ENCODE measurements at regions not wholly inside any gene's neighbourhood (a gene's known extent, or its start where the extent isn't known, plus 50 kb on each side); places are given as distances from the start of the nearest gene placed in this dataset.

GRCh38 chr13:111961236-111961635 lies 105.7 kb upstream of the SOX1 start:
- no peak overlapping the region for H3K4me3 ChIP-seq (ENCODE audit: low read depth in 1 of 3, low read length in 3 of 3)
- H3K9me3 ChIP-seq (ENCODE audit: control insufficient read depth in 4 of 4, low read length in 3 of 4): no peaks in the 10 kb centered on the region
- WGBS: 86% methylated on average over 10 of the region's 10 CpGs
- no peaks in the 10 kb centered on the region for H3K4me1 ChIP-seq (ENCODE audit: control insufficient read depth in 4 of 4, insufficient read depth in 4 of 4, low read length in 3 of 4)
- H3K27ac ChIP-seq (ENCODE audit: low read depth in 1 of 2, low read length in 2 of 2): no peak overlapping the region
- H3K36me3 ChIP-seq (ENCODE audit: control insufficient read depth in 4 of 4, insufficient read depth in 3 of 4, low read depth in 1 of 4, low read length in 3 of 4): no peaks in the 10 kb centered on the region
- DNase-seq (ENCODE audit: low spot score): no peak
- H3K9ac ChIP-seq (ENCODE audit: low read depth in 1 of 2, low read length in 2 of 2): no peak overlapping the region
- TF ChIP-seq EGR1 (IDR thresholded peaks at IDR 0.05; ENCODE audit: low read depth in 2 of 2): no peak
- no peak for TF ChIP-seq MAX (IDR thresholded peaks at IDR 0.05)
- TF ChIP-seq HNF4G (IDR thresholded peaks at IDR 0.05): no peak
- no peak for TF ChIP-seq CTCF (IDR thresholded peaks at IDR 0.05; ENCODE audit: low read depth, low read length, missing input control)
- no peak for TF ChIP-seq TAF1 (conservative IDR thresholded peaks at IDR 0.05)
- TF ChIP-seq REST (IDR thresholded peaks at IDR 0.05): no peak
- TF ChIP-seq NR2F2 (IDR thresholded peaks at IDR 0.05): no peak
- TF ChIP-seq HNF4A (conservative IDR thresholded peaks at IDR 0.05): no peak
- TF ChIP-seq YY1 (IDR thresholded peaks at IDR 0.05): no peak
- TF ChIP-seq RXRA (IDR thresholded peaks at IDR 0.05): no peak
- no peak for TF ChIP-seq SP1 (IDR thresholded peaks at IDR 0.05)
- no peak for TF ChIP-seq GABPA (IDR thresholded peaks at IDR 0.05 in 1 of 2, conservative IDR thresholded peaks at IDR 0.05 in 1 of 2)
- TF ChIP-seq ATF3 (IDR thresholded peaks at IDR 0.05): no peak
- TF ChIP-seq FOXA1 (IDR thresholded peaks at IDR 0.05): no peak
- TF ChIP-seq RAD21 (IDR thresholded peaks at IDR 0.05): no peak
- TF ChIP-seq ZBTB33 (IDR thresholded peaks at IDR 0.05): no peak
- no peak for TF ChIP-seq JUND (IDR thresholded peaks at IDR 0.05)
- TF ChIP-seq FOXA2 (IDR thresholded peaks at IDR 0.05): no peak
- H3K27me3 ChIP-seq (ENCODE audit: control insufficient read depth in 4 of 4, insufficient read depth in 4 of 4, low read length in 3 of 4): peaks cover 0 to 3% (median 0%) of the 10 kb centered on the region in 4 donors

Data from liver (tissue), 8 donors.